Right atrium auricular region (tissue), 2 donors: ENCODE measurements at regions not wholly inside any gene's neighbourhood (a gene's known extent, or its start where the extent isn't known, plus 50 kb on each side); places are given as distances from the start of the nearest gene placed in this dataset.

Experiments
- DNase-seq: peaks from one replicate; pipeline ENCODE4 v3.0.0-alpha.2; 2019; ENCODE audit warnings: low spot score
- H3K27ac ChIP-seq, 2 donors: fragments of 200-600 bp; sonication (generic); 1 replicate in 1 of 2; 2 replicates in 1 of 2; pipeline ENCODE4 v1.5.1; 2016 to 2019
- H3K27me3 ChIP-seq, 2 donors: fragments of 200-600 bp; sonication (generic); one replicate each; pipeline versions ENCODE4 v1.5.1 to v1.6.0; 2017 to 2019
- H3K36me3 ChIP-seq: fragments of 200-600 bp; sonication (generic); one replicate; pipeline ENCODE4 v1.5.1; 2016
- H3K4me1 ChIP-seq, 2 donors: fragments of 200-600 bp; sonication (generic); one replicate each; pipeline versions ENCODE4 v1.5.1 to v1.6.0; 2017 to 2019
- H3K4me3 ChIP-seq, 2 donors: fragments of 200-600 bp; sonication (generic); 1 replicate in 1 of 2; 2 replicates in 1 of 2; pipeline ENCODE4 v1.5.1; 2017 to 2019; ENCODE audit warnings: mild to moderate bottlenecking in 1 of 2, moderate library complexity in 1 of 2
- H3K9me3 ChIP-seq, 2 donors: fragments of 200-600 bp; sonication (generic); one replicate each; pipeline ENCODE4 v1.5.1; 2019
- TF ChIP-seq, protein P1 (sequence below), 2 donors: fragments of 200-600 bp; sonication (generic); IDR thresholded peaks; one replicate each; pipeline ENCODE4 v1.5.1; 2019; ENCODE audit warnings: antibody characterized with exemption in 2 of 2

DNA sequence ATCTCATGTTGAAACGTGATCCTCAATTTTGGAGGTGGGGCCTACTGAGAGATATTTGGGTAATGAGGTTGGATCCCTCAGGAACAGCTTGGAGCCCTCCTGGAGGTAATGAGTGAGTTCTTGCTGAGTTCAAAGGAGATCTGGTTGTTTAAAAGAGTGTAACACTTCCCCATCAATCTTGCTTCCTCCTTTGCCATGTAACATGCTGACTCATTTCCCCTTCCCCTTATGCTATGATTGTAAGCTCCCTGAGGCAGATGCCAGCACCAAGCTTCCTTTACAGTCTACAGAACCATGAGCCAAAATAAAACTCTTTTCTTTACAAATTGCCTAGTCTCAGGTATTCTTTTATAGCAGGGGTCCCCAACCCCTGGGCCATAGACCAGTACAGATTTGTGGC is 352.3 kb downstream of the SLCO4C1 start:
- TF ChIP-seq, protein P1, sequence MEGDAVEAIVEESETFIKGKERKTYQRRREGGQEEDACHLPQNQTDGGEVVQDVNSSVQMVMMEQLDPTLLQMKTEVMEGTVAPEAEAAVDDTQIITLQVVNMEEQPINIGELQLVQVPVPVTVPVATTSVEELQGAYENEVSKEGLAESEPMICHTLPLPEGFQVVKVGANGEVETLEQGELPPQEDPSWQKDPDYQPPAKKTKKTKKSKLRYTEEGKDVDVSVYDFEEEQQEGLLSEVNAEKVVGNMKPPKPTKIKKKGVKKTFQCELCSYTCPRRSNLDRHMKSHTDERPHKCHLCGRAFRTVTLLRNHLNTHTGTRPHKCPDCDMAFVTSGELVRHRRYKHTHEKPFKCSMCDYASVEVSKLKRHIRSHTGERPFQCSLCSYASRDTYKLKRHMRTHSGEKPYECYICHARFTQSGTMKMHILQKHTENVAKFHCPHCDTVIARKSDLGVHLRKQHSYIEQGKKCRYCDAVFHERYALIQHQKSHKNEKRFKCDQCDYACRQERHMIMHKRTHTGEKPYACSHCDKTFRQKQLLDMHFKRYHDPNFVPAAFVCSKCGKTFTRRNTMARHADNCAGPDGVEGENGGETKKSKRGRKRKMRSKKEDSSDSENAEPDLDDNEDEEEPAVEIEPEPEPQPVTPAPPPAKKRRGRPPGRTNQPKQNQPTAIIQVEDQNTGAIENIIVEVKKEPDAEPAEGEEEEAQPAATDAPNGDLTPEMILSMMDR (IDR thresholded peaks at IDR 0.05), result no peak
- DNase-seq, result no peak
- H3K27me3 ChIP-seq, result no peaks in the 10 kb centered on the region

DNA sequence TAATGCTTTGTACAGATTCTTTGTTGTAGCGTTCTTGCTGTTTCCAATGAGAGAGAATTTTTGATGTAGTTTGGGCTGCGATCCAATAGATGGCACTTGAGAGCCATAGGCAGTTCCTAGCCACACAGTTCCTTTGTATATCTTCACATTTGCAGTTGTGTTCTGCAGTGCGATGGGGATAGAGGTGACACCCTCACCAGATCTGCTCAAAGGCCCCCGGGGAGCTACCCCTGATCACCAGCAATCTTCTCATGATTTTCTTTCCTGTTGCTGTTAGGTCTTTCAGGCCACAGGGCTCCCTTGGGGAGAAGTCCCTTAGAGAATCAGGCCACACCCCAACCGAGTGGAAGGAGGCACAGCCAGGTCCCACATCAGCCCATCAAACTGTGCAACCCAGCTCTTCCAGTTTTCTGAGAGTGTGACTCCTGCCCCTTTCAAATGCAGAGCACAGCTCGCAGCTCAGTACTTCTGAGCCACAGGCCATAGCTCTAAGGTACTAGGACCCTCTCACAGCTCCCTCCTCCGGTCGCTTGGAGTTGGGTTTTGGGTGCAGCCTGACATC is 353.7 kb downstream of the SLCO4C1 start:
- TF ChIP-seq, protein P1 (IDR thresholded peaks at IDR 0.05), result peak in 1 of 2 donors; percentile 30

More for the DNA sequence above, 352.3 kb downstream of the SLCO4C1 start:
- Histone ChIP-seq H3K27ac (no peak overlapping the region), H3K4me3 (no peak overlapping the region), H3K4me1 (no peaks in the 10 kb centered on the region), H3K36me3 (no peaks in the 10 kb centered on the region), H3K9me3 (no peaks in the 10 kb centered on the region)

DNA sequence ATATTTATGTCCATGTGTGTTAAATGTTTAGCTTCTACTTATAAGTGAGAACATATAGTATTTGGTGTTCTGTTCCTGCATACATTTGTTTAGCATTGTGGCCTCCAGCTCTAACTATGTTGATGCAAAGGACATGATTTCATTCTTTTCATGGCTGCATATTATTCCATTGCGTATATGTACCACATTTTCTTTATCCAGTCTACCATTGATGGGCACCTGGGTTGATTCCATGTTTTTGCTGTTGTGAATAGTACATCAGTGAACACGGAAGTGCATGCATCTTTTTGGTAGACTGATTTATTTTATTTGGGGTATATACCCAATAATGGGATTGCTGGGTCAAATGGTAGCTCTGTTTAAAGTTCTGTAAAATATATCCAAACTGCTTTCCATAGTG is 359.0 kb downstream of the SLCO4C1 start:
- Histone ChIP-seq H3K9me3 (no peaks in the 10 kb centered on the region), H3K4me1 (no peaks in the 10 kb centered on the region), H3K27me3 (no peaks in the 10 kb centered on the region), H3K27ac (no peak overlapping the region), H3K4me3 (no peak overlapping the region), H3K36me3 (no peaks in the 10 kb centered on the region)
- no peak for DNase-seq
- TF ChIP-seq, protein P1 (IDR thresholded peaks at IDR 0.05), result no peak

More for the DNA sequence above, 353.7 kb downstream of the SLCO4C1 start:
- Histone ChIP-seq H3K4me3 (no peak overlapping the region), H3K9me3 (no peaks in the 10 kb centered on the region), H3K4me1 (no peaks in the 10 kb centered on the region), H3K27me3 (no peaks in the 10 kb centered on the region), H3K27ac (no peak overlapping the region), H3K36me3 (no peaks in the 10 kb centered on the region)
- DNase-seq, result no peak

DNA sequence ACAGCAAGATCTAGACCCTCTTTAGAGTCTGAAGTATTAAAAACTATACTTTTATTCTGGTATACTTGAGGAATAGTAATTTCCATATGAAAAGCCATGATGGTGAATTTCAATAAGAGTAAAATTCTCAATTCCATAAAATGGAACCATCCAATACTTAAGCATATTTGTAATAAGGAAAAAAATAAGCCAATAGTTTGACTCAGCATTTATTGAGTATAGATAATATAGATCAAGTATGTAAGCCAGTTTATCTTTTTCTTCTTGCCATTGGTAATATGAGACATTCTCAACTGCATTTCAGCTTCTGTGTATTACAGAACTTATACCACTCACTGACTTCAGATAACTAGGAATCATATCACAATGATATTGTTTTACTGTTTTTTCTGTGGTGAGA is 361.0 kb downstream of the SLCO4C1 start:
- TF ChIP-seq, protein P1 (IDR thresholded peaks at IDR 0.05), result no peak
- H3K4me3 ChIP-seq, result no peak overlapping the region
- H3K36me3 ChIP-seq, result no peaks in the 10 kb centered on the region
- H3K27me3 ChIP-seq, result no peaks in the 10 kb centered on the region
- no peaks in the 10 kb centered on the region for H3K9me3 ChIP-seq
- no peaks in the 10 kb centered on the region for H3K4me1 ChIP-seq
- H3K27ac ChIP-seq, result no peak overlapping the region
- no peak for DNase-seq

DNA sequence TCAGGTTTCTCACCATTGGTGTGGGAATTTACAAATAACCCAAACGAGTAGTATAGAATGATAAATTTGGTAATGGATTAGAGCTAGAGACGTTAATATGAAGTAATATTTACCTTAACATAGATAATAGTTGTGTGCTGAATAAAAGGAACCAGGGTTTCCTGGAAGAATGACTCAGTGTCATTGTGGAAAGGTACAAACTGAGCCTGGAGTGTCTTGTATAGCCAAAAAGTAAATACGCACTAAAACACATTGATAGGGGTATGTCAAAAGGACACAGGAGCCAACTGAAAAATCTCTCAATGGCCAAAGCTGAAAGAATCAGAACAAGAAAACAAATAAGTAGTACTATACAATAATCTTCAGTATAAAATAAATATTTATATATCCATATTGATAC is 363.5 kb downstream of the SLCO4C1 start:
- Histone ChIP-seq H3K4me3 (no peak overlapping the region), H3K9me3 (no peaks in the 10 kb centered on the region), H3K27ac (no peak overlapping the region), H3K4me1 (no peaks in the 10 kb centered on the region), H3K36me3 (no peaks in the 10 kb centered on the region), H3K27me3 (no peaks in the 10 kb centered on the region)
- TF ChIP-seq, protein P1 (IDR thresholded peaks at IDR 0.05), result no peak
- DNase-seq, result no peak

DNA sequence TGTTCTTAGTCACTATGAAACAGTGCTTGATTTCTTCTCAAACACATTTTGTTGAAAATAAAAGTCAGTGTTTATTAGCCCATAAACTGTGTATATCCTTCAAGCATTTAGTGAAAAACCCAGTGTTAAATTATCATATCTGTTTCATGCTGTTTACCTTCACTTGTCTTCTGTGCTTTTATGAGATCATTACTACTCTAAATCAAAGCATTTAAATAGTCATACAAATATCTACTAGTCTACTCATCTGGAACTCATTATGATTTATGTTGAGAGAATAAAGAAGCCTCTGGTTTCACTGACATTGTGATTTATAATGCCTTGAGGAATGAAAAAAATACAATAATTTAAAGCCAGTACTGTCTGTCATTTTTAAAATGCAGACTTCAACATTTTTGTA is 366.5 kb downstream of the SLCO4C1 start:
- no peaks in the 10 kb centered on the region for H3K36me3 ChIP-seq
- H3K27ac ChIP-seq, result no peak overlapping the region
- H3K27me3 ChIP-seq, result no peaks in the 10 kb centered on the region
- no peaks in the 10 kb centered on the region for H3K9me3 ChIP-seq
- no peak for DNase-seq
- H3K4me1 ChIP-seq, result no peaks in the 10 kb centered on the region
- TF ChIP-seq, protein P1 (IDR thresholded peaks at IDR 0.05), result no peak
- no peak overlapping the region for H3K4me3 ChIP-seq
